Stimulated activated CD8-positive, alpha-beta memory T cell treated with anti-CD3 and anti-CD28 coated beads, Interleukin-12 subunit alpha, Interleukin-12 subunit beta, amount 100 ng/mL, for 4 hours (primary cell): ENCODE measurements at regions not wholly inside any gene's neighbourhood (a gene's known extent, or its start where the extent isn't known, plus 50 kb on each side); places are given as distances from the start of the nearest gene placed in this dataset.

Experiments used
- DNase-seq: peaks from one replicate; pipeline ENCODE4 v3.0.0-alpha.2; 2020; ENCODE audit warnings: low read depth

DNA sequence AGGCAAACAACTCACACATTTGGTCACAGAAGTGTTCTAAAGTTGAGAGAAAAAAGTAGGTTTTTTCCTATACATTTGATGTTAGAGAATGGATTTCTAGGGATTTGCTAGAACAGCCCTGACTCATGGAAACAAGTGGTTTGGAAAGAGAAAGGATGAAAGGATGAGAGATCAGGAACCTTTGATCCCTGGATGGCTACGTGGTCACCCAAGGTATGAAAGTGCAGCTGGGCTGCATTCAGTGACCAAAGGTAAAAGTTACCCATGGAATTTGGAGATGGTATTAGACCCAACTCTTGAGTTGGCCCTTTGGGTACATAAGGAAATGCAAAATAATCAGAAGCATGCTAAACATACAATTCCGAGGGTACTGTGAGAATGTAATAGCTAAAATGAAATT, 61.3 kb upstream of the SPIN1 start:
- no peak for DNase-seq

DNA sequence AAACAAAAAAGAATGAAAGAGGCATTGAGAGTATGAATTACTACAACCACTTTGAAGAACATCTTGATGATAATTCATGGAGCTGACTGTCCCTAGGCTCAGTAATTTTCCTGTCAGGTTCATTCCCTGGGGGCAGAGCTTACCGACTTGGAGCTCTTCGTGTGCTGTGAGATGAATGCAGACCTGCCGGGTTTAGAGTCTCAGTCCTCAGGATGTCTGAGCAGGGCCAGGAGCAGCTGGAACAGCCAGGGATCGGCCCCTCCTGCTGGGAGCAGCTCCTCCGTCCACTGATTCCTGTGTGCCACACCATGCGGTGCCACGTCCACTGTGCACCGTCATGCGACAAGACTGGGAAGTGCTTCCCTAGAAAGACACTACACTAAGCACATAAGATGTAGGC, 62.2 kb upstream of the SPIN1 start:
- no peak for DNase-seq

DNA sequence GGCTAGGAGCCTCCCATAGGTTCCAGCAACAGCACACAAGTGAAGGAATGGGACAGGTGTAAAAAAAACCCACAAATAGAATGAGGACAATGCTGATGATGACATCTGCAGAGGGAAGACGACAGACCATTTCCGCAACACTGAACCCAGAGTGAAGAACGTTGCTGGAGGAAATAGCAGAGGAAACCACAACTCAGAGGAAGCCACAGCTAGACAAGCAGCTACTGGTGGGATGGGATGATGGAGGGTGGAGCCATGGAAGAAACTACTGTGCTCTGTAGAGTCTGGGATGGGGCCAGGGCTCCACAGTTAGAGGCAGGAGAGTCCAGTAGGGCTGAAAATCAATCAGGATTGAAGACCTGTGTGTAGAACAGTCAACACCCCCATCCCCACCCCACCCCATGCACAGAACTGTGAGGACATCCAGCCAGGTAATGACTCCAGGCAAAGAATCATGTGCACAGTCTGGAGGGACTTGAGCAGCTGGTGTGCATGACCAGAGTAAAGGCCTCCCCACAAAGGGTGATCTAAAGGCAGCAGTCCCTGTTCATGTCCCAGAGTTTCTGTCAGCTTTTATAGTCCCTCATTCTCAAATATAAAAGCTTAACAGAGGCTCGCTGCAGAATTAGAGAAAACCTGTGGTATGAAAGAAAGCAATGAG, 65.2 kb upstream of the SPIN1 start:
- DNase-seq, result peak; percentile 14

DNA sequence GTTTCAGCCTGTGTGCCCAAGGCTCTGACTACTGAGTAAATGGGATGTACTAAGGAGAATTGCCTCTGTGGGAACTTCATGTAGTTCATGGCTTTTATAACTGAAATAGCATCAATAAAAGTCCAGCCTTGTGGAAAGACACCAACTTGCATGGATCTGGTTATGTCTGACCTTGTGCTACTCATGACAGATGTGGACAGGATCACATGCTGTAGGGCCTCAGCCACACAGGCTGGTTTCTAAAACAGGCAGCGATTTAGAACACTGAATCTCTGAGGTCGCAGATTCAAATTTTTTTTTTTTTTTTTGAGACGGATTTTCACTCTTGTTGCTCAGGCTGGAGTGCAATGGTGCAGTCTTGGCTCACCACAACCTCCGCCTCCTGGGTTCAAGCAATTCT, 66.5 kb upstream of the SPIN1 start:
- no peak for DNase-seq

DNA sequence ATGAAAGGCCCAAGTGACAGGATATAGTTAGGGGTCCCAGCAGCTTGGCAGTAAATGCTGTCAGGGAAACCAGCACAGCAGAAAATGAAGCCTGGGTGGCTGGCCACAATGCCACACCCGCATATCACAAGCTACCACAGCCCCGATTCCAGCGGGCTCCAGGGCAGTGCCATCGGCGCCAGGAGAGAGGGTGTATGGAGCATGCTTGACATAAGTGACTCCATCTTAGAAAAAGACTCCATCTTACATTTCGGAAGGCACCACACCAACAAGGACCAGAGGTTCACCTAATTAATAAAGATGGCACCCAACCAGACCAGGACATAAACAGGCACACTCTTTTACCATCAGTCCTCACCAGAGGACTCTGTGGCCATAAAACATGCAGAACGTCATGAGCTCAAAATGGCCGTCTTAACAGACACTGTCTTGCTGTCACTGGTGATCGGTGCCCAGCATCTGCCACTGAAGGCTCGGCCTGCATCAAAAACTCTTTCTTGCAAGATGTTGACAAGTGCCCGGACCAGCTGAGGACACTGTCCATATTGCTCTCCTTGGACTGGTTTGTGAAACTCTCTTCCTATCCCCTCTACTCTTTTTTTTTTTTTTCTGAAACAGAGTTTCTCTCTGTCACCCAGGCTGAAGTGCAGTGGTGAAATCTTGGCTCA, 67.4 kb upstream of the SPIN1 start:
- no peak for DNase-seq

DNA sequence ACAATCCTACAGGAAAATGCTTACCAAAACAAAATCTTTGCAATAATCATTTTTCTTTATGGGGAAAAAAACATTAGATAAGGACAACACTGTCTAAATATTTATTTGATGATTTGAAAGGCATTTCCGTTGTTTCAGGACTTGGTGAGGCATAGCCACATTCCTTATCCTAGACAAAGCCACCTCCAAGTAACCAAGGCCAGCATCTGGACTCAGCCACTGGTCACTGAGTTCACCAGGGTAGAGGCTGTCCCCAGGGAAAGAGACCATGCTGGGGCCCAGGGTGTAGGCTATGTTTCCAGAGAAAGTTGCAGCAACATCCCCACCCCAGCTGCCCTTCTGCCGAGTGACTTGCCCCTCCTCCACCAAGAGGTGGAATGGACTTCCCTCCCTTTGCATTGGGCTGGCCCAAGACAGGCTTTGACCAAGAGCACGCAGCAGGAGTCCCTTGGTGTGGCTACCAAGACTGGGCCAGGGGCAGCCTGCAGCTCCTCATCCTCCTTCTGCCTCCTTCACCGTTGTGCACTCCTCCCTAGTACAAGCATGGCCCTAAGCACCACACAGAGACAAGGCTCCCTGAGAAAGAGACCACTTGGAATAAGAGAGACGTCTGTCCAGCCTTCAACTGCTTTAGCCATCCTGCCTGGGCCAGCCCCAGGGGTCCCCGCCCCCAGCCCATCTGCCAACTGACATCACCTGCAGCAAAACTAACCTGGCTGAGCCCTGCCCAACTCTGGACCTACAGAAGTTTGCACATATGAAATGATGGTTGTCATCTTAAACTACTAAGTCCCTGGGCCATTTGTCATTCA, 68.1 kb upstream of the SPIN1 start:
- no peak for DNase-seq

DNA sequence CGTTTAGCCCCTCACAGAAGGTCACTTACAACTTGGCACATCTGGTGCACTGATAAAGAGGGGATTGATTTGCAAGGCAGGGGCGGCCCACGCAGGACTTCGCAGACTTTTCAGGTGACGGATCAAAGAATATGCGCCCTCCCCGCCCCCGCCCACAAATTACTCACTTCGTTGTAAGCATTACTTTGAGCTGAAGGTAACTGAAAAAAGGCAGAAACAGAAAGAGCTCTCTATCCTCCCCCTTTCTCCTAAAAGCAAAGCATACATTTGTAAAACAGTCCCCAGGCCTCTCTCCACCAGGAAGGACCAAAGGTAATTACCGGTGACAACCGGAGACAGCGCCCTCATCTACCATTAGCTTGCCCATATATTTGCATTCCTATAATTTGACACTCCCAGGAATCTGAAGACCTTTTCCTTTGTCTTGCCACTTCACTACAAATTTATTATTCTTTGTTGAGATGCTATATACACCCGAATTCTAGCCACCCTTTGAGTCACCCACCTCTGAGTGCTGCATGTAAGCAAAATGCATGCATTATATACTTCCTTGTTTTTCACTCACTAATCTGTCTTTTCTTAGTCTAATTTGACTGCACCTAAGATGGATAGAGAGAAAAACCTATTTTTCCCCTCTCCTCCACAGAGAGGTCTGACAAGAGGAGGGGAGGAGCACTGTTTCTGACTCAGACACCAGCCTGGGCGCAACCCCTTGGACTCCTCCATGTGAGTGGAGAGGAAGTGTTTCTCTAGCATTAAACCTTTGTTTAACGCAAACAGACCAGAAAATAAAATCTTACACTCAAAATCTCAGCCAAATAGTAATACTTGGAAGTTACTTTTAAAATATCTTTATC, 74.7 kb upstream of the SPIN1 start:
- peak; percentile 22 for DNase-seq

DNA sequence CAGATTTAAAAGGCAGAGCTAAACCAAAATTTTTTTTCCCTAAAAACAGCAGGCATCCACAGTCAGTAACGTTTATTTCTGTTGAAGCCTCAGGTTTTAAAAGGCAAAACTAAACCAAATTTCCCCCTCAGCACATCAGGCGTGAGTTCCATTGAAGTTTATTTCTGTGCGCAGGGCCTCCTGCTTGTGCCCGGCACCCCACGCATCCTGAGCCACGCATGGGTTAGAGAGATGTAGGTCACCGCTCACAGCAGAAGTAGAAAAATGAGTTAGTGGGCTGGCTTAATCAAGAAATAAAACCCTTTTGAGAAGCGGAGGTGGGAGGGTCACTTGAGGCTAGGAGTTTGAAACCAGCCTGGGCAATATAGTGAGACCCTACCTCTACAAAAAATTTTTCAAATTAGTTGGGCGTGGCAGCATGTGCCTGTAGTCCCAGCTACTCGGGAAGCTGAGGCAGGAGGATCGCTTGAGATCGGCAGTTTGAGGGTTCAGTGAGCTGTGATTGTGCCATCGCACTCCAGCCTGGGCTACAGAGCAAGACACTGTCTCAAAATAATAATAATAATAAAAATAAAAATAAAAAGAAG, 75.6 kb upstream of the SPIN1 start:
- DNase-seq, result no peak

DNA sequence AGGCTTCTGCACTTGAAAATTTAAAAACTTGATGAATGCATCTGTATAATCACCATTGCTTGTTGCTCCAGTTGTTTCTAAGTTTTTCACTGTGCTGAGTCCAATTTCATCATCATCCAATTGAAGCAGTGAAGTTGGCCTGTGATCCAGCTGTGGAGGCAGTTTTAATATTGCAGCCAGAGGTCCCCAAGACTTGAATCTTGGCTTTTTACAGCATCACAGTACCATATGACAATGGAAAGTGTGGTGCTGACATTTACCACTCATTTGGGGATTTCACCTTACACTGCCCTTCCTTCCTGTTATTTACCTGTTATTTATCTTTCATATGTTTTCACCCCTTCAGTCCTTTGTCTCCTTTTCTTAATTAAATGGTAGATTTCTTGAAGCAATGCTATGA, 76.2 kb upstream of the SPIN1 start:
- DNase-seq, result no peak

DNA sequence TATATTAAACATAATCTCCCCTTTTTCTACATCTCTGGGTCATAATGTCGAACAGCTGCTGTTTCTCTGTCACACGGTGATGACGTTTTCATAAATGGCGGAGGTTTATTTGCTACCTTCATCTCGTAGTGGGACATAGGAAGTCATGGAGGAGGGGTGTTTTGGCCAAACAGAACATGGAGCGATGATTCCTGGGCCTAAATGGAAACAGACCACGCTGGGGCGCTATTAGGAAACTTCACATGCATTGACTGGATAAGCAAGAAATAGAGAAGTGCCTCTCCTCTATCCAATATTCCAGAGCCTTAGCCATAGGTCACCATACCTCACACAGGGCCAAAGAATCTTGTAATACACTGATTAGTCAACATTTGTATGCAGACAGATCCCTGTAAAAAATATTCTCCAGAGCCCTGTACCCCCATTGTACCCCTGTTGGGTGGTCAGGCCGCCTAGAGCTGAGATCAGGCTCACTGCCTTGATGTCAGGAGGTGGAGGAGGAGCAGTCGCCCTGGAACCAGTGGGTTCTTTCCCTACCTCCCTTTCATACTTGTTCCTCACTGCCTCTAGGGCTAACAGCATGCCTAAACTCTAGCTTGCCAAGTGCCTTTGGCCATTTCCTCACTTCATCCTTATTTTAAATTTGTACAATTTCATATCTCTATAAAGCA, 77.8 kb upstream of the SPIN1 start:
- no peak for DNase-seq

DNA sequence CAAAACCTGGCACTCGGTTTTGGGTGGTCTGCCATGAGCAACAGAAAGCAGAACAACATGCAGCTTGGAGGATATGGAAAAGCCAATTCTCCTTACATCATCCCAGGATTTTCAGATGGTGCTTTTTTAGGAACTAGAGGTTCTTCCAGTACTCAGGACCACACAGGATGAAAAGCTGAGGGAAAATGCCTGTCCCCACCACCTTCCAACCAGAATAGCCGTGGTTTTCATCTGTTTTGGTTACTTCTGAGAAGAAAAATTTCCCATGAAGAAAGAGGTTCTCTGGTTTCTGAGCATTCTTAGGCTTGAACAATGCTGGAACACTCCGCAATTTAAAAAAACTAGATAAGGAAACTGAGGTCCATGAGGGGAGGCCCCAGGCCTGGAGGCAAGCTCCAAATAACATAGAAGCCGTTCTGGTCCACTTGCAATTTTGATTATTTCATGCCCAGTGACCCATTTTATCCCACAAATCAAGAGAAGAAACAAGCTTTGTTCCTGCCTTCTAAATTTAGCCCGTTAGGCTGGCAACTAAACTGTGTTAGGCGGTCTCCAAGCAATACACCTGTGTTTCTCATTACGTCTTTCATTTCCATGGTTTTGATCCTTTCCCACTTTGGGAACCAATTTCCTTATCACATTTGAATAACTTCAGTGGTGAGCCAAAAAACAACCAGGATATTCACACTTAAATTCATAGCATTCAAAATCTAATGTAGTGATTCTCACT, 79.2 kb upstream of the SPIN1 start:
- no peak for DNase-seq

DNA sequence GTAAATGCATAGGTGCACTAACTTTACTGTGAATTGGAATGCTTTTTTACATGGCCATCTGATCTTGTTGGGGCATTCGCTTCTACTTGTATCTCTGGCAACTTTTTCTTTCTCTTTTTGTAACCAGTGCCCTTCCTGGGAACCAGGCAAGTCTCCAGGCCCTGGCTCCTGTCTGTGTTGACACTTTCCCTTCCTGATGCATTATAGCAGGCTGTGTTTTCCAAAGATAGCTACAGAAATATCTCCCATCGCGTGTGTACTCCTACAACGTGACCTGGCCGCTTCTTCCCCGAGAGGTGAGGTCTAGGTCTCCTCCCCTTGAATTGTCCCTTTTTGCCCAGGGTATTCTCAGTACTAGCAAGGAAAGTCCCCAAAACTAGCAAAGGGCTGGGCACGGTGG, 81.1 kb upstream of the SPIN1 start:
- no peak for DNase-seq

DNA sequence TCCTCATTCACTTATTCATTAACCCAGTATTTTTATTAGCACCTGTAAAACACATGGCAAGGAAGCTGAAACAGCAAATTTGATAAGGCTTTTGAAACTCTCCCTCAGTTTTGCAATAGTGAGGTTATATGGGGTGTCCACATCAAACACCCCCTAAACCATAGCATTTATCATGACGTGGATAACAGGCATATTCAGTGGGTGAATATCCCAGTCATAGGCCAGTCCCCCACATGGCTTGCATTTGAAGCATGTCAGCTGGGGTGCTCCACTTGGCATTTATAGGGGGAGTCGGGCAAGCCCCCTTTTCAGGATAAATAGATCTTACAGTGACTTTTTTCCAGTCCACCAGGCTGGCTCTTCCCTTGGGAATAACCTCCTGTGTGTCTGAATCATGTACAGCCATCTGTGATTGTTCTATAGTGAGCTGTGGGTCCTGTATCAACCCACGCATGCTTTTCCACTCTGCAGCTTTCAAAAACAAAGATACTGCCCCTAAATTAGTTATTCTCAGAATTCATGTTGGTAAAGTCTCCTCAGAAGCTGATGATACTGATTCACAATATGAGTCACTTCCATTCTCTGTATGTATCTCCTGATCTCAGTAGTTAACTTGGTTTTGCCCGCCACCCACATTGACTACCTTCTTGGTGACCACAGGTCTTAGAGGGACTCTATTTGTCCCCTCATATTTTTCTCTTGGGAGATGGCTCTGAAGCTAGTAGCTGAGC, 84.4 kb upstream of the SPIN1 start:
- DNase-seq, result no peak

DNA sequence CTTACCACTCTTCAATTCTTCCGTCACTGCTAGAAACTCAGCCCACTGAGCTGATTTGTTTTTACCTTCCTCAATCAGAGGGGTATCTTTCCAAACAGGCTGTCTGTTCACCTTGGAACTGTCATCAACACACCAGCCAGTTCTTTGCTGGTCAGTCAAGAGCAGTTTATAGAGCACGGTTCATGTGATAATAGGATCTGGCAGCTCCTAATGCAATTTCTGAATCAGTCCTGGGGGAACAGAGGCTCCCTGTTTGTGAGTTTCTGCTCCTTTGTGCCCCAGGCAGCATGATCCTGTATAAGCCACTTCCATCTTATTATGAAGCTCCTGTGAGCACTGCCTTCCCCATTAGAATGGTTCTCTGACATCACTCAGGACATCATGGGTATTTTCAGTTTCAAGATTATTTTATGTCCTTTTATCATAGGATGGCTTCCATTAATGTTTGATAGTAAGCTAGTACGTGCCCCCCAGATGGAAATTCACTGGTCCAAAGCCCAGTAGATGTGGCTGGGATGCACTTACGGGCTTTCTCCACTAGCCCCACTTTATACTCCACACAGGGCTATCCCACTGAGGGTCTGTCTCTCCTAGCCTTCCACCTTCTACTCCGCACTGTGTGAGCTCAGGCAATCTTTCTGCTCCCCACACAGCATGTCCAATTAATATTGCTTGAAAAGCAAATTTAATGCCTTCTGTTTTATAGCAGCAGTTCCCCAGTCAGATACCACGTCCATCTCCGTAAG, 85.5 kb upstream of the SPIN1 start:
- DNase-seq, result no peak

DNA sequence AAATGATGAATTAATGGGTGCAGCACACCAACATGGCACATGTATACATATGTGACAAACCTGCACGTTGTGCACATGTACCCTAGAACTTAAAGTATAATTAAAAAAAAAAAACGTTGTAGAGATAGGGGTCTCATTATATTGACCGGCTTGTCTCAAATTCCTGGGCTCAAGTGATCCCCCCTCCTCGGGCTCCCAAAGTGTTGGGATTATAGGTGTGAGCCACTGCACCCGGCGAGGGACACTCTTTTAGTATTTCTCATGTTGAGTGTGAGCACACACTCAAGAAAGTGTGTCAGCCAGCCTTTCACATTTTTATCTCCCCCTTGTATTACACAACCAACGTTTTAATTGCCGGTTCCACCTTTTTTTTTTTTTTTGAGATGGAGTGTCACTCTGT, 87.7 kb upstream of the SPIN1 start:
- DNase-seq, result no peak

DNA sequence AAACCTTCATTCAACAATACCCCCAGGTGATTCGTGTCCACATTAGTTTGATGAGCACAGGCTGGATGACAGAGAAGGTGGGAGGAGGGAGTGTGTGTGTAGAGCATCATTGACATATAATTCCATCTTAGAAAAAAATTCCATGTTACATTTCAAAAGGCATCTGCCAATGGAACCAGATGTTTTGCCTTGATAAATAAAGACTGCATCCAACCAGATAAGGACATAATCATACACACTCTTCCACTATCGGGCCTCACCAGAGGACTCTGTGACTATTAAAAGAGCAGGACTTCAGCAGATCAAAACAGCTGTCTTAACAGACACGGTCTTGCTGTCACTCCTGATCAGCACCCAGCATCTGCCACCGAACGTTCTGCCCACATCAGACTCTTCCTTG, 96.4 kb upstream of the SPIN1 start:
- no peak for DNase-seq

DNA sequence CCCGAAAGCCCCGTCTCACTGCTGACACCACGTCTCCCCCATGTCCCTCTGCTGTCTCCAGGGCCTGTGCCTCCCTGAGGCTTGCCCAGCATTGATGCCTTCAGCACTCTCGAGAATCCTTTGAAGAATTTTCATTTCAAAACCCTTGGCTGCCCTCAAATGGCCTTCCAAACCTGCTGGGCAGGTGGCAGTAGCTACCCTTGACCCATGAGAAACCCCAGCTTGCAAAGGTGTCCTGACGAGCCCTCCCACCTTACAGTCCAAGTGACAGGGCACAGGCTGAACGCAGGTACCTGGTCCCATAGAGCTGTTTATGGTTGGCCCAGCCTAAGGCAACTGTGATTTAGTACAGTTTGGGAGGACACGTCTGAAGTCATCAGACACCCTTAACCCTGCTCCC, 97.2 kb upstream of the SPIN1 start:
- no peak for DNase-seq

DNA sequence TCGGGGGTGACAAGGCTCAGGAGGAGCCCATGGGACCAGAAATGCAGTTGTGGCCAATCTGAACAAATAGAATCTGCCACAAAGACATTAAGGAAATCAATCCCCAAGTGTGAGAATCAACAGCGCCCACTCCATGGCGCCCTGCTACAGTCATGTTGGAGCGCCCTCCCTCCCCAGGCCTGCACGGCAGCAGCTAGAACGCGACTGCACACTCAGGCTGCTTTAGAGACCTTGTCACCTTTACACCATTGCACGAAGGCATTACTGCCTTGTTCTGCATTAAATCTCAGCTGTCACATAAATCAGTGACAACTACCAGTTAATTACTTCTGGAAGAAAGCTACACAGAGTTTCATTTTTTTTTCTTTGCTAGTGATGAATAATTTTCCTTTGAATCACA, 98.7 kb upstream of the SPIN1 start:
- no peak for DNase-seq

DNA sequence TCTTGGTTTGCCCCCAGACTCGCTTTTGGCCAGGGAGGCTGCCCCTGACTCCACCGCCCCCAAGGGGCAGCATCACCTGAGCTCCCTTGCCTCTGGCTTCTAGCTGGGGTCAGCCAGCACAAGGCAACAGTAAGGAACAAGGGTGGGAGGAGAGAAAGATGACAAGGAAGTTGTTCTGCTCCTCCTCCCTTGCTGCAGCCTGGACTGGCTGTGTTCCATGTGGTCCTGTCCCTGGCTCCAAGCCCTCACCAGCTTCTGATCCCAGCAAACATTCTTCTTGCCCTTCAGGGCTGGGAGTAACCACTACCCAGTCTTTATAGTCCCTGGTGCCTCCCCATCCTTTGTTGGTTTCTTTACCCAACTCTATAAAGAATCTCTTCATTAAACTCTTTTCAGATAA, 100.3 kb upstream of the SPIN1 start:
- no peak for DNase-seq
